ENCODE measurements at regions not wholly inside any gene's neighbourhood (a gene's known extent, or its start where the extent isn't known, plus 50 kb on each side); places are given as distances from the start of the nearest gene placed in this dataset.

DNA sequence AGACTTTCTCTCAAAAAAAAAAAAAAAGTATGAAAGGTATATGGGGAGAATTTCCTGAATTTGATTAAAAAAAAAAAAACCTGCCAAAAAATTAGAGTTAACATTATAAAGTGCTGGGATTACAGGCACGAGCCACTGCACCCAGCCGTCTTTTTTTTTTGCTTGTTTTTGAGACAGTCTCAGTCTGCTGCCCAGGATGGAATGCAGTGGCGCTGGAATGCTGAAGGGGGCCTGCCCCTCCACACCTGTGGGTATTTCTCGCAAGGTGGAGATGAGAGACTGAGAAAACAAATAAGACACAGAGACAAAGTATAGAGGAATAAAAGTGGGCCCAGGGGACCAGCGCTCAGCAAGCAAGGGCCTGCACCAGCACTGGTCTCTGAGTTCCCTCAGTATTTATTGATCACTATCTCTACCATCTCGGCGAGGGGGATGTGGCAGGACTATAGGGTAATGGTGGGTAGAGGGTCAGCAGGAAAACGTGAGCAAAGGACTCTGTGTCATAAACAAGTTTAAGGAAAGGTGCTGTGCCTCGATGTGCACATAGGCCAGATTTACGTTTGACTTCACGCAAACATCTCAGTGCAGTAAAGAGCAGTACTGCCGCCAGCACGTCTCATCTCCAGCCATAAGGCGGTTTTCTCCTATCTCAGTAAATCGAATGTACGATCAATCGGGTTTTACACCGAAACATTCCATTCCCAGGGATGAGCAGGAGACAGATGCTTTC is 117.2 kb downstream of the GOSR1 start:
- TF ChIP-seq, protein P1, sequence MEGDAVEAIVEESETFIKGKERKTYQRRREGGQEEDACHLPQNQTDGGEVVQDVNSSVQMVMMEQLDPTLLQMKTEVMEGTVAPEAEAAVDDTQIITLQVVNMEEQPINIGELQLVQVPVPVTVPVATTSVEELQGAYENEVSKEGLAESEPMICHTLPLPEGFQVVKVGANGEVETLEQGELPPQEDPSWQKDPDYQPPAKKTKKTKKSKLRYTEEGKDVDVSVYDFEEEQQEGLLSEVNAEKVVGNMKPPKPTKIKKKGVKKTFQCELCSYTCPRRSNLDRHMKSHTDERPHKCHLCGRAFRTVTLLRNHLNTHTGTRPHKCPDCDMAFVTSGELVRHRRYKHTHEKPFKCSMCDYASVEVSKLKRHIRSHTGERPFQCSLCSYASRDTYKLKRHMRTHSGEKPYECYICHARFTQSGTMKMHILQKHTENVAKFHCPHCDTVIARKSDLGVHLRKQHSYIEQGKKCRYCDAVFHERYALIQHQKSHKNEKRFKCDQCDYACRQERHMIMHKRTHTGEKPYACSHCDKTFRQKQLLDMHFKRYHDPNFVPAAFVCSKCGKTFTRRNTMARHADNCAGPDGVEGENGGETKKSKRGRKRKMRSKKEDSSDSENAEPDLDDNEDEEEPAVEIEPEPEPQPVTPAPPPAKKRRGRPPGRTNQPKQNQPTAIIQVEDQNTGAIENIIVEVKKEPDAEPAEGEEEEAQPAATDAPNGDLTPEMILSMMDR (IDR thresholded peaks at IDR 0.05) = no peak
- Mint-ChIP-seq H3K4me1 (ENCODE audit: low read depth) (no peaks in the 10 kb centered on the region), H3K27me3 (no peaks in the 10 kb centered on the region), H3K27ac (no peak overlapping the region), H3K9me3 (no peaks in the 10 kb centered on the region), H3K4me3 (no peak overlapping the region), H3K36me3 (ENCODE audit: low read depth) (peaks cover 4% of the 10 kb centered on the region)
- ChIA-PET POLR2A (no interaction called here), CTCF (no interaction called here)
- no peak overlapping the region for H3K27ac ChIP-seq (ENCODE audit: low read depth in 1 of 2, low read length in 2 of 2)
- H3K4me1 ChIP-seq (ENCODE audit: insufficient read depth, low read length) = peaks cover 1% of the 10 kb centered on the region
- no peaks in the 10 kb centered on the region for H3K27me3 ChIP-seq (ENCODE audit: control insufficient read depth in 1 of 2, insufficient read depth in 2 of 2, low read length in 2 of 2)
- H3K36me3 ChIP-seq (ENCODE audit: insufficient read depth, low read length) = no peaks in the 10 kb centered on the region
- H3K9me3 ChIP-seq (ENCODE audit: control insufficient read depth in 1 of 2, insufficient read depth in 1 of 2, low read length in 2 of 2) = no peaks in the 10 kb centered on the region
- DNase-seq = no peak
- no peak overlapping the region for H3K4me3 ChIP-seq (ENCODE audit: low read length)
- intact Hi-C loops (cut with DNase I, micrococcal nuclease) = no loop called here
- no peak for ATAC-seq (ENCODE audit: poor library complexity)

GRCh38 chr17:30590081-30590733 is 113.0 kb downstream of the GOSR1 start:
- Mint-ChIP-seq H3K4me3 (no peak overlapping the region), H3K4me1 (ENCODE audit: low read depth) (no peaks in the 10 kb centered on the region), H3K9me3 (no peaks in the 10 kb centered on the region), H3K27me3 (no peaks in the 10 kb centered on the region), H3K27ac (no peak overlapping the region), H3K36me3 (ENCODE audit: low read depth) (no peaks in the 10 kb centered on the region)
- CTCF ChIA-PET = interaction anchor here (0.6 kb wide), 1 partner anchor 1805 kb away, joined by 3 read pairs; no protein-coding TSS in a partner anchor
- no peaks in the 10 kb centered on the region for H3K9me3 ChIP-seq (ENCODE audit: control insufficient read depth in 1 of 2, insufficient read depth in 1 of 2, low read length in 2 of 2)
- POLR2A ChIA-PET = no interaction called here
- no peak for DNase-seq
- H3K27me3 ChIP-seq (ENCODE audit: control insufficient read depth in 1 of 2, insufficient read depth in 2 of 2, low read length in 2 of 2) = no peaks in the 10 kb centered on the region
- TF ChIP-seq, protein P1 (IDR thresholded peaks at IDR 0.05) = no peak
- H3K4me3 ChIP-seq (ENCODE audit: low read length) = no peak overlapping the region
- no peak for ATAC-seq (ENCODE audit: poor library complexity)
- H3K36me3 ChIP-seq (ENCODE audit: insufficient read depth, low read length) = no peaks in the 10 kb centered on the region
- intact Hi-C loops (cut with DNase I, micrococcal nuclease) = no loop called here
- H3K27ac ChIP-seq (ENCODE audit: low read depth in 1 of 2, low read length in 2 of 2) = no peak overlapping the region
- no peaks in the 10 kb centered on the region for H3K4me1 ChIP-seq (ENCODE audit: insufficient read depth, low read length)

DNA sequence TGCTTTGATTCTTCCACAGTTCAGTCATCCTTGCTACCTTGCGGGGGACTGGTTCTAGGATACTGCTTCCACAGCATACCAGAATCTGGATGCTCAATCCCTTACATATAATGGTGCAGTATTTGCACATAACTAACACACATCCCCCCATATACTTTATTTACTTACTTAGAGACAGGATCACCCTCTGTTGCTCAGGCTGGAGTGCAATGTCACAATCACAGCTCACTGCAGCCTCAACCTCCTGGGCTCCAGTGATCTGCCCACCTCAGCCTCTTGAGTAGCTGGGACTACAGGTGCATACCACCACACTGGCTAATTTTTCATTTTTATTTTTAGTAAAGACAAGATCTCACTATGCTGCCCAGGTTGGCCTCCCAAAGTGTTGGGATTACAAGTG is 112.2 kb downstream of the GOSR1 start:
- H3K27ac ChIP-seq (ENCODE audit: low read depth in 1 of 2, low read length in 2 of 2) = no peak overlapping the region
- H3K27me3 Mint-ChIP-seq = no peaks in the 10 kb centered on the region
- no peaks in the 10 kb centered on the region for H3K27me3 ChIP-seq (ENCODE audit: control insufficient read depth in 1 of 2, insufficient read depth in 2 of 2, low read length in 2 of 2)
- no peak overlapping the region for H3K4me3 Mint-ChIP-seq
- DNase-seq = no peak
- no peak overlapping the region for H3K4me3 ChIP-seq (ENCODE audit: low read length)
- ChIA-PET CTCF (no interaction called here), POLR2A (no interaction called here)
- H3K4me1 Mint-ChIP-seq (ENCODE audit: low read depth) = no peaks in the 10 kb centered on the region
- H3K9me3 Mint-ChIP-seq = no peaks in the 10 kb centered on the region
- H3K36me3 ChIP-seq (ENCODE audit: insufficient read depth, low read length) = no peaks in the 10 kb centered on the region
- no peak for ATAC-seq (ENCODE audit: poor library complexity)
- no peaks in the 10 kb centered on the region for H3K36me3 Mint-ChIP-seq (ENCODE audit: low read depth)
- no peaks in the 10 kb centered on the region for H3K9me3 ChIP-seq (ENCODE audit: control insufficient read depth in 1 of 2, insufficient read depth in 1 of 2, low read length in 2 of 2)
- no peak overlapping the region for H3K27ac Mint-ChIP-seq
- H3K4me1 ChIP-seq (ENCODE audit: insufficient read depth, low read length) = no peaks in the 10 kb centered on the region
- intact Hi-C loops (cut with DNase I, micrococcal nuclease) = no loop called here
- TF ChIP-seq, protein P1 (IDR thresholded peaks at IDR 0.05) = no peak
